SU-DHL-6 (cell line): ENCODE measurements at regions not wholly inside any gene's neighbourhood (a gene's known extent, or its start where the extent isn't known, plus 50 kb on each side); places are given as distances from the start of the nearest gene placed in this dataset.

ENCODE experiments used
- H2AFZ ChIP-seq: fragments of 200-600 bp; sonication (generic); 2 replicates; pipeline ENCODE4 v1.6.1; 2014; ENCODE audit warnings: low read depth, mild to moderate bottlenecking, moderate library complexity, mixed read lengths, antibody characterized with exemption, low read length; ENCODE audit not compliant: severe bottlenecking
- H3F3A ChIP-seq: fragments of 200-600 bp; shearing (Covaris generic); 2 replicates; pipeline ENCODE4 v1.6.0; 2016; ENCODE audit warnings: antibody characterized with exemption, mild to moderate bottlenecking; ENCODE audit not compliant: insufficient read depth
- H3K27ac ChIP-seq: fragments of 200-600 bp; sonication (generic); 2 replicates; pipeline ENCODE4 v1.5.1; 2016; ENCODE audit warnings: low read depth, mild to moderate bottlenecking, low read length, moderate library complexity, mixed read lengths
- H3K27me3 ChIP-seq: fragments of 200-600 bp; sonication (generic), shearing (Covaris generic); 2 replicates; pipeline ENCODE4 v1.6.0; 2014; ENCODE audit warnings: mild to moderate bottlenecking, low read length
- H3K36me3 ChIP-seq: fragments of 200-600 bp; sonication (generic); 2 replicates; pipeline ENCODE4 v1.6.1; 2014; ENCODE audit warnings: mild to moderate bottlenecking, low read length, mixed read lengths
- H3K4me2 ChIP-seq: fragments of 300-600, 200-600 bp; shearing (Covaris generic), sonication (generic); 2 replicates; pipeline ENCODE4 v1.6.0; 2014; ENCODE audit warnings: low read length, low read depth, mild to moderate bottlenecking; ENCODE audit not compliant: poor library complexity, severe bottlenecking
- H3K4me3 ChIP-seq: fragments of 200-600 bp; sonication (generic); 2 replicates; pipeline ENCODE4 v1.5.1; 2014; ENCODE audit warnings: antibody characterized with exemption, low read length, mild to moderate bottlenecking, mixed read lengths; ENCODE audit not compliant: insufficient read depth, poor library complexity, severe bottlenecking
- H3K79me2 ChIP-seq: fragments of 200-600 bp; sonication (generic); 2 replicates; pipeline ENCODE4 v1.6.1; 2014; ENCODE audit warnings: mild to moderate bottlenecking, low read length, moderate library complexity; ENCODE audit not compliant: insufficient read depth
- H3K9ac ChIP-seq: fragments of 200-600 bp; sonication (generic); 2 replicates; pipeline ENCODE4 v1.7.0; 2014; ENCODE audit warnings: mild to moderate bottlenecking, low read length
- H3K9me2 ChIP-seq: fragments of 200-600 bp; sonication (generic); replicated peaks from 2 replicates; pipeline ENCODE4 v1.6.1; 2014; ENCODE audit warnings: low read length; ENCODE audit not compliant: insufficient read depth
- H3K9me3 ChIP-seq: fragments of 200-600 bp; sonication (generic); 2 replicates; pipeline ENCODE4 v1.6.1; 2014; ENCODE audit warnings: low read length, mixed read lengths; ENCODE audit not compliant: insufficient read depth
- H4K20me1 ChIP-seq: fragments of 200-600 bp; sonication (generic); 2 replicates; pipeline ENCODE4 v1.6.1; 2014; ENCODE audit warnings: low read depth, mild to moderate bottlenecking, antibody characterized with exemption, low read length, moderate library complexity, mixed read lengths
- CTCF ChIP-seq: fragments of 200-600 bp; sonication (generic); IDR thresholded peaks from one replicate; pipeline ENCODE4 v1.5.1; 2017; ENCODE audit warnings: antibody characterized with exemption, mild to moderate bottlenecking, low read length, moderate library complexity; ENCODE audit not compliant: insufficient read depth, poor library complexity, severe bottlenecking
- EZH2phosphoT487 ChIP-seq: fragments of 200-600 bp; sonication (generic), shearing (Covaris generic); conservative IDR thresholded peaks from 2 replicates; pipeline ENCODE4 v1.6.1; 2018; ENCODE audit warnings: mild to moderate bottlenecking, antibody characterized with exemption, low read length, moderate library complexity, mixed read lengths

GRCh38 chr2:15700599-15701340 lies 109.1 kb downstream of the DDX1 start:
- Histone ChIP-seq H3K9ac (no peak overlapping the region), H3K27me3 (no peaks in the 10 kb centered on the region)

GRCh38 chr2:15701341-15701907 lies 109.8 kb downstream of the DDX1 start:
- TF ChIP-seq CTCF (no peak), EZH2phosphoT487 (no peak)
- H2AFZ ChIP-seq: no peak overlapping the region
- no peak overlapping the region for H3K27ac ChIP-seq
- no peaks in the 10 kb centered on the region for H3K27me3 ChIP-seq
- H3K4me2 ChIP-seq: no peak overlapping the region
- H3K9ac ChIP-seq: no peak overlapping the region
- no peaks in the 10 kb centered on the region for H3K9me3 ChIP-seq
- H3F3A ChIP-seq: no peaks in the 10 kb centered on the region
- no peaks in the 10 kb centered on the region for H3K79me2 ChIP-seq
- no peaks in the 10 kb centered on the region for H3K9me2 ChIP-seq
- no peak overlapping the region for H3K4me3 ChIP-seq
- no peaks in the 10 kb centered on the region for H3K36me3 ChIP-seq
- H4K20me1 ChIP-seq: no peaks in the 10 kb centered on the region

More at GRCh38 chr2:15700599-15701340, 109.1 kb downstream of the DDX1 start:
- no peaks in the 10 kb centered on the region for H4K20me1 ChIP-seq
- H3K9me2 ChIP-seq: no peaks in the 10 kb centered on the region
- no peak overlapping the region for H3K4me3 ChIP-seq
- TF ChIP-seq CTCF (no peak), EZH2phosphoT487 (no peak)
- H3K27ac ChIP-seq: no peak overlapping the region
- H3K9me3 ChIP-seq: no peaks in the 10 kb centered on the region
- H3F3A ChIP-seq: no peaks in the 10 kb centered on the region
- no peaks in the 10 kb centered on the region for H3K36me3 ChIP-seq
- no peak overlapping the region for H3K4me2 ChIP-seq
- no peak overlapping the region for H2AFZ ChIP-seq
- H3K79me2 ChIP-seq: no peaks in the 10 kb centered on the region

GRCh38 chr2:15701991-15702390 lies 110.3 kb downstream of the DDX1 start:
- Histone ChIP-seq H3K36me3 (no peaks in the 10 kb centered on the region), H2AFZ (no peak overlapping the region), H3K9ac (no peak overlapping the region), H3K79me2 (no peaks in the 10 kb centered on the region), H3K9me3 (no peaks in the 10 kb centered on the region), H3K9me2 (no peaks in the 10 kb centered on the region), H4K20me1 (no peaks in the 10 kb centered on the region), H3K27me3 (no peaks in the 10 kb centered on the region), H3F3A (no peaks in the 10 kb centered on the region), H3K27ac (no peak overlapping the region), H3K4me3 (no peak overlapping the region), H3K4me2 (no peak overlapping the region)
- no peak for TF ChIP-seq CTCF
- TF ChIP-seq EZH2phosphoT487: no peak
